T-helper 1 cell (primary cell): ENCODE measurements at regions not wholly inside any gene's neighbourhood (a gene's known extent, or its start where the extent isn't known, plus 50 kb on each side); places are given as distances from the start of the nearest gene placed in this dataset.
"Not testable (repeated sequence)": the region's sequence is repeated elsewhere in the genome, so short reads cannot be mapped to it uniquely, and the experiment has no call there.

Source experiments
- DNase-seq, 5 donors: peaks; one replicate each; pipeline ENCODE4 v3.0.0-alpha.2; 2012 to 2020

GRCh38 chr6:118718903-118719302 is 67.5 kb upstream of the CEP85L start:
- DNase-seq: no peak

DNA sequence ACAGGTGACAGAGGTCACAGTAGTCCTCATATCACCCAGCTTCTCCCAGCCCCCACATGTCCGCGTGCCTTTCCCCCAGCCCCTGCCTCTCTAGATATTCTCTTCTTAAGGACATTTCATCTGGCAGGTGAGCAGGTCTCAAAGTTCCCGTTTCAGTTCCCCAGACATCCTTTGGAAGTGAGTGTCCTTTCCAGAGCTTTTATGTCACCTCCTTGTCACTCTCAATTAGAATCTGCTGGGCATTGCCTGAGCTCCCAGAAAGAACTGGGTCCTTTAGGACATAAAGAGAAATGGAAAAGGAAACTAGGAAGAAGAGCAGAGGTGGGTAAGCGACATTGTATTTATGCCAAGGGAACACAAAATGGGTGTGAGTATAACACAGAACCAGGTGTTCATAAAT is 66.9 kb upstream of the CEP85L start:
- no peak for DNase-seq

- no peak for DNase-seq
Observed at GRCh38 chr6:118717106-118717505, 65.7 kb upstream of the CEP85L start.

- DNase-seq: not testable (repeated sequence)
Observed at GRCh38 chr6:118715907-118716306, 64.5 kb upstream of the CEP85L start.

- no peak for DNase-seq
Observed at GRCh38 chr6:118715376-118715775, 64.0 kb upstream of the CEP85L start.

DNA sequence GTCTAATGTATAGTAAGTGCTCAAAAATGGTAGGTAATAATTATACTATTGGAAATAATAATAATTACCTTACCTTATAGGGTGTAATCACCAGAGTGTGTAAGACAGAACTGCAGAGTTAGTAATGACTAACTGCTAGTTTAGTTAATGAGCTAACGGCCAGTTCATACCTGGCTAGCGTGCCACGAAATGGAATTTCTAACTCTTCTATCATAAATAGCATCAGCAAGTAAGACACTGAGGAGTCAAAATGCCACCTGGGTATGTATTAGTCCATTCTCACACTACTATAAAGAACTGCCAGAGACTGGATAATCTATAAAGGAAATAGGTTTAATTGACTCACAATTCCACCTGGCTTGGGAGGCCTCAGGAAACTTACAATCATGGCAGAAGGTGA is 63.4 kb upstream of the CEP85L start:
- no peak for DNase-seq

DNA sequence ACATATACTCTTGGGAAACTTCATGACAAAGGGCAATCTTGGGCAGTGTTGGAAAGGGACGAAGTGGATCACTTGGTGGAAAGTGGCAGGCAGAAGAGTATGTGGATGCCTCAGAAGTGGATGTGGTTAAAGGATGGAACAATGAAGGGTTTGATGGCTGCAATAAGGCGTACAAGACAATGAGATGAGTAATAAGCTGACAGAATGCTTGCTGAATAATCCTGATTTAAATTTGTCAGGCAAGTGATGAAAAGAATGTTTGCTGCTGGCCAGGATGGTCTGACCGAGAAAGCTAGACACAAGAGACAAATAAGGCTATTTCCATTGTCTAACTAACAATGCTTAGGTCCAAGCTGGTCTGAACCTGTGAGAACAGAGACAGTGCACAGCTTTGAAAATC is 61.6 kb upstream of the CEP85L start:
- DNase-seq: peak in 1 of 5 donors; percentile 46

DNA sequence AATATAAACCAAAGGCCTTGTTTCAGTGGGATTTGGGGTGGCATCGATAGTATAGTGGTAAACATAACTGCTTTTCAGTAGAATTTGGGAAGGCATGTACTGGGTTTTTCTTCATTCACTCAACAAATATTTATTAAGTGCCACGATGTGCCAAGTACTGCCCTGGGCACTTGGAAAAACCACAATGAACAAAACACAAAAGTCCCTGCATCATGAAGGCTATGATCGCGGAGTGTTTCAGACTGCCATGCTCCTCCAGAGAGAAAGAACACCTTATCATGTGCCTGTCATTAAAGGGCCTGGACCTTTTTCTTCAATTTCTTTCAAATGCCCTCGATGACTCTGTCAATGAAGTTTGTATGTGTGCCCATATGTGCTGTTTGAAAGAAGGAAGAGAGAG is 59.2 kb upstream of the CEP85L start:
- peak in 1 of 5 donors; percentile 33 for DNase-seq

DNA sequence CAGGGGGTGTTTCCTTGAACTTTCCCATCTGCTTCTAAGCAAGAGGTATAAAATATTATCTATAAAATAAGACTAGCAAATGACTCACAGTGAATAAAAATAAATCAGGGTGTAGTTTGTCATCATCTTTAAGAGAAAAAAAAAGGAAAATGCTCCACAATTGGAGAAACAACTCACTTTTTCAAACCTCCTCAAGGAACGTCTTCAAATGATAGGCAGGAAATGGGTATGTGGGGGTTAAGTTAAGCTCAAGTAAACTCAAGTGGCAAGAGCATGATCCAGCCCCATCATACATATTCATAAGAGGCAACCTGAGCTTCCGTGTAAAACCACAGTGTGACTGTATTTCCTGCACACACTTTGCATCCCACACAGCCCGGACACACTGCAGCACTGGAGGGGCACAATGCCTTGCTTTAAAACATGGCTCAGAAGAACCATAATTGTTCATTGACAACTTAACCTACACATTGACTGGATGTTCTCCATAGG is 58.5 kb upstream of the CEP85L start:
- peak; percentile 22 to 95 (median 53) for DNase-seq

DNA sequence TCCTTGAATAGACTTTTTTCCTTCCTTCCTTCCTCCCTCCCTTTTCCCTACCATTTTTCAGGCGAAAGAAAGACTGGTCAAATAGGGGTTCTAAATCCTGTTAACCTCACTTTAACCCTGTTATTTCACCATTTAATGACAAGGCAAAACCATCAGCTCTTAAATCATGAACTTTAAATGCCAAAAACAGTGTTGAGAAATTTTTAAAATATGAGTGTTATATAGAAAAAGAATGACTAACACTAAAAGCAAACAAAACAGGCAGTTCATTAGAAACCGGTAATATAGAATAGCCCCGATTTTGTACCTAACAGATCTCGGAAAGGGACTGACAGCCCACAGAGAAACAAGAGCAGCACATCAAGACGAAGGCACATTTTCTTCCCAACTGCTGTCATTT is 57.4 kb upstream of the CEP85L start:
- DNase-seq: no peak

GRCh38 chr6:118708055-118708454 is 56.7 kb upstream of the CEP85L start:
- DNase-seq: peak in 1 of 5 donors; percentile 32

DNA sequence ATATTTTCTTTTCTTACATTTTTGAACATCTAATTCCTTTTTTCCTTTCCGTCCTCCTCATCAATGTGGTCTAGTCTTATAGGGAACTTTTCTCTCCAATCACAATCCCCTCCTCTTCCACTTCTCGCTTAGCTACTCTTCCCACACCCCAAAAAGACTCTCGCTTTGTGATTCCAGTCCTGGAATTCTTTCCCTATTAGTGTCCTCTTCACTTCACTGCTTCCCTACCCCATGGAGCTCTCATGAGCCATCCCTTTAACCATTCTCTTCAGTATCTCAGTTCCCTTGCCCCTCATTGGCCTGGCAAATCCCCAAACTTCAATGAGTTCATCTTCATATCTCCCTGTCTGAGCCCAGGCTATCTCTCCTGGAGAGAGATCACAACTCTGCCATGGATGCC is 55.3 kb upstream of the CEP85L start:
- no peak for DNase-seq

DNA sequence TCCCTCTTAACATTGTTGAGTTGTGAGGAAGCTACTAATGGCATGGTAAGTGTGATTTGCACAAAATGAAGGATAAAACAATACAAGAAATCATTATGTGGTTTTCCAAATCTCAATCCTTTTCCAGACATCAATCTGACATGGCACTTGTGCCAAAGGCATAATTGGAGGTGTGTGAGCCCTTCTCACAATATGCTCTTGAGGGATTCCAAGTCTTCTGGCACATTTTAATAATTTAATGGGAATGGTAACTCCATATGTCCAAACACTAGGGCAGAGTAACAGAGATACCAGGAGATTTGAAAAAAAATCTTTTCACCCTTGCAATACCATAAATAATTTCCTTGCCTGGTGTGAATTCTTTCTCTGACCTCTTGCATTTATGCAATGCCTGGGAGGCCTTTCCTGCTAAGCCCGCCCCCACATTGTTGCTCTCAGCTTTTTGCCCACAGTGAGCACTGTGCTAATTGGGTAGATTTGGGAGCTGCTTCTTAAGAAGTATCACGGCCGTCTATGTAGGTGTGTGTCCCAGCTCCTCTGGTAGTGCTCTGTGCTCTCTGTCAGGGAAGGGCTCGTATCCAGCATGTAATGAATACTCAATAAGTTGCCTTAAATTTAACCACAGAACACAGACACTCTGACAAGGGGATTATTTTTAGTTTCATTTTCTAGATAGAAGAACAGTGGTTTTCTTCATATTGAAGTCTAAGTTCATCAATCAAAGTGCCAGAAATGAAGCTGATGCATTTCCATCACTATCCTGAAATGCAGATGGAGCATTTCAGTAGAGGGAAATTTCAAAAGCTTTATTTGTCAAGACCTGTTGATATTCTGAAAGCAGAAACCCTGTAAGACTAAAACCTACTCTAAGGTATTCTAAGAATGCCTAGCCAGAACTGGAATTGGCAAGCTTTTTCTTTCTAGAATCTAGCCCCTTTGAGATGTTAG is 54.4 kb upstream of the CEP85L start:
- peak in 2 of 5 donors; percentile 3 to 54 for DNase-seq

DNA sequence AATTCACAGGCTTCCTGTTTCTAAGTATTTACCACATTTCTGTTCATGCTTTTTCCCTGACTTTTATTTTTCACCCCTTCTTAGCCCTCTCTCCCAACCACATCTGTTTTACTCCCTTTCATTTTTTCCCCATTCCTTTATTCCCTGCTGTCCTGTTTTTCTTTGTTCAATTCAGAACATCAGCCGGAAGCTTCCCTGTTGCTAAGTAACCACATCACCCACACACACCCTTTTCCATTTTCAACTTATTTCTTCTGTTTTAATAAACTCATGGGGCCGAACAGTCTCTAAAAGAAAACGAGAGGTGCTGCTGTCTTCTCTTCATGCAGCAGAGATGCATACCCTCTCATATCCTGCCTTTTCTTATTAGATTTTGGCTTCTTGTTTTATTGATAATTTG is 53.5 kb upstream of the CEP85L start:
- DNase-seq: no peak

DNA sequence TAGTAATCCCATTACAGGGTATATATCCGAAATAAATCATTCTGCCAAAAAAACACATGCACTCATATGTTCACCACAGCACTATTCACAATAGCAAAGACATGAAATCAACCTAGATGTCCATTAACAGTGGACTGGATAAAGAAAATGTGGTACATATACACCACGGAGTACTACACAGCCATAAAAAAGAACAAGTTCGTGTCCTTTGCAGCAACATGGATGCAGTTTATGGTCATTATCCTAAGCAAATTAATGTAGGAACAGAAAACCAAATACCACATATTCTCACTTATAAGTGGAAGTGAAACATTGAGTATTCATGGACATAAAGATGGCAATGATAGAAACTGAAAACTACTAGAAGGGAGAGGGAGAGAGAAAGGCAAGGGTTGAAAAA is 49.9 kb upstream of the CEP85L start:
- not testable (repeated sequence) for DNase-seq
